ENCODE measurements at regions not wholly inside any gene's neighbourhood (a gene's known extent, or its start where the extent isn't known, plus 50 kb on each side); places are given as distances from the start of the nearest gene placed in this dataset.

DNA sequence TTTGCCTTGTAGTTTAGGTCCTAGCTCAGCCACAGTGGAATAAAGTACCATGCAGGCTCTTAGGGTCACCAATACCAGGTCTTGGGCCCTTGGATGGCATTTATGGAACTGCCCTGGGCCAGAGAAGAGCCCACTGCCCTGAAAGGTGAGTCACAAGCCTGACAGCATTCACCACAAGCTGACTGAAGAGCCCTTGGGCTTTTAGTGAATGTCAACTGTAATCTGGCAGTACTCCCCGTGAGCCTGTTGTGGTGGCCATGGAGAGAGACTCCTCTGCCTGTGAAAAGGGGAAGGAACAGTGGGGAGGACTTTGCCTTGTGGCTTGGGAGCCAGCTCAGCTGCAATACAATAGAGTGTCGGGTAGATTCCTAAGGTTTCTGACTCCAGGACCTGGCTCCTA is 1389.7 kb downstream of the DSC3 start:
- intact Hi-C loops (cut with micrococcal nuclease; ENCODE audit: unreplicated experiment): no loop called here
- no peaks in the 10 kb centered on the region for H3K27me3 ChIP-seq (replicated peaks; ENCODE audit: insufficient read depth, low read depth, low read length, poor library complexity)
- H3K4me1 ChIP-seq (ENCODE audit: insufficient read depth, low read length, poor library complexity, severe bottlenecking): no peaks in the 10 kb centered on the region
- no TSS peak for BruUV-seq (replicated peaks)
- DNase-seq (ENCODE audit: low spot score): no peak
- ChIA-PET CTCF (no interaction called here), POLR2A (ENCODE audit: low non-redundant PET) (no interaction called here)
- H3K36me3 ChIP-seq (ENCODE audit: insufficient read depth, low read length, poor library complexity, severe bottlenecking): no peaks in the 10 kb centered on the region
- TF ChIP-seq, protein P1, sequence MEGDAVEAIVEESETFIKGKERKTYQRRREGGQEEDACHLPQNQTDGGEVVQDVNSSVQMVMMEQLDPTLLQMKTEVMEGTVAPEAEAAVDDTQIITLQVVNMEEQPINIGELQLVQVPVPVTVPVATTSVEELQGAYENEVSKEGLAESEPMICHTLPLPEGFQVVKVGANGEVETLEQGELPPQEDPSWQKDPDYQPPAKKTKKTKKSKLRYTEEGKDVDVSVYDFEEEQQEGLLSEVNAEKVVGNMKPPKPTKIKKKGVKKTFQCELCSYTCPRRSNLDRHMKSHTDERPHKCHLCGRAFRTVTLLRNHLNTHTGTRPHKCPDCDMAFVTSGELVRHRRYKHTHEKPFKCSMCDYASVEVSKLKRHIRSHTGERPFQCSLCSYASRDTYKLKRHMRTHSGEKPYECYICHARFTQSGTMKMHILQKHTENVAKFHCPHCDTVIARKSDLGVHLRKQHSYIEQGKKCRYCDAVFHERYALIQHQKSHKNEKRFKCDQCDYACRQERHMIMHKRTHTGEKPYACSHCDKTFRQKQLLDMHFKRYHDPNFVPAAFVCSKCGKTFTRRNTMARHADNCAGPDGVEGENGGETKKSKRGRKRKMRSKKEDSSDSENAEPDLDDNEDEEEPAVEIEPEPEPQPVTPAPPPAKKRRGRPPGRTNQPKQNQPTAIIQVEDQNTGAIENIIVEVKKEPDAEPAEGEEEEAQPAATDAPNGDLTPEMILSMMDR (conservative IDR thresholded peaks at IDR 0.05; ENCODE audit: low read depth, low read length): no peak
- no peak for TF ChIP-seq EZH2 (IDR thresholded peaks at IDR 0.05; ENCODE audit: borderline replicate concordance, low read depth, low read length, poor library complexity, severe bottlenecking)
- no peaks in the 10 kb centered on the region for H3K9me3 ChIP-seq (ENCODE audit: low read depth, low read length, poor library complexity, severe bottlenecking)
- no peak overlapping the region for H3K4me3 ChIP-seq (ENCODE audit: low read depth, low read length, poor library complexity, severe bottlenecking)
- H3K27ac ChIP-seq (ENCODE audit: low read depth, low read length, poor library complexity, severe bottlenecking): no peak overlapping the region

DNA sequence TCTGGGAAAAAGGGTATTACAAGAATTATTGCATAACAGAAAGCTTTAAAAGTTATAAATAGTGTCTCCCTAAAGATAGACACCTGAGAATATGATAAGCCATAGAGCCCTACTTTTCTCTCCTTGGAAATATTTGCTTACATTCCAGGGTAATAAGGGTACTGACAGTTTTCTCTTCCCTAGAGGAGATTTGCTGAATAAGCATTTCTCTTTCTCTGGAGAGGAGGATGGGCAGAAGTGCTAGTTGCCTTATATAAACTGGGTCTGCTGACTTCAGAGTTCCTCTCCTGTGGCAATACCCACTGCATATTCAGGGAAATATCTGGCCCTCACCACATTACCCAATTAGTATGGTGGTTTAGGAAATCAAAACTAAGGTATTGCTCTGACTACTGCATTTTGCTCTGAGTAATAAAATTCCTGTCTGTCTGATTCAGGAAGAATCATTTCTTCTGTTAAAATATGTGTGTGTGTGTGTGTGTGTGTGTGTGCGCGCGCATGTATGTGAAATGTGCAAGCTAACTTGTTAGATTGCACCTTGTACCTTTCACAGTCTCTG is 1391.3 kb downstream of the DSC3 start:
- Histone ChIP-seq H3K4me3 (ENCODE audit: low read depth, low read length, poor library complexity, severe bottlenecking) (no peak overlapping the region), H3K27ac (ENCODE audit: low read depth, low read length, poor library complexity, severe bottlenecking) (no peak overlapping the region), H3K36me3 (ENCODE audit: insufficient read depth, low read length, poor library complexity, severe bottlenecking) (no peaks in the 10 kb centered on the region), H3K9me3 (ENCODE audit: low read depth, low read length, poor library complexity, severe bottlenecking) (no peaks in the 10 kb centered on the region), H3K27me3 (replicated peaks; ENCODE audit: insufficient read depth, low read depth, low read length, poor library complexity) (no peaks in the 10 kb centered on the region), H3K4me1 (ENCODE audit: insufficient read depth, low read length, poor library complexity, severe bottlenecking) (no peaks in the 10 kb centered on the region)
- intact Hi-C loops (cut with micrococcal nuclease; ENCODE audit: unreplicated experiment): no loop called here
- TF ChIP-seq EZH2 (IDR thresholded peaks at IDR 0.05; ENCODE audit: borderline replicate concordance, low read depth, low read length, poor library complexity, severe bottlenecking): no peak
- TF ChIP-seq, protein P1 (conservative IDR thresholded peaks at IDR 0.05; ENCODE audit: low read depth, low read length): no peak
- ChIA-PET POLR2A (ENCODE audit: low non-redundant PET) (no interaction called here), CTCF (no interaction called here)
- no TSS peak for BruUV-seq (replicated peaks)
- no peak for DNase-seq (ENCODE audit: low spot score)

DNA sequence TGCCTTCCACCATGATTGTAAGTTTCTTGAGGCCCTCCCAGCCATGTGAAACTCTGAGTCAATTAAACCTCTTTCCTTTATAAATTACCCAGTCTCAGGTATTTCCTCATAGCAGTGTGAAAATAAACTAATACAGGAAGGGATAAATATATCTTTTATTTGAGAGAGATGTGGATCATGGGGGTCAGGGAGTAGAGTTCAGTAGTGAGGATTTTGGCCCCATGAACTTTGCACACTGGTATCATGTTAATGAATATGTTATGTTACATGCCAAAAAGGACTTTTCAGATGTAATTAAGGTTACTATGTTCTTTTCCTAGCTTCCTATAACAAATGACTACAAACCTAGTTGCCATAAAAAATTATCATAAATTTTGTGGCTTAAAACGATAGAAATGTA is 1393.7 kb downstream of the DSC3 start:
- Histone ChIP-seq H3K27me3 (replicated peaks; ENCODE audit: insufficient read depth, low read depth, low read length, poor library complexity) (no peaks in the 10 kb centered on the region), H3K4me1 (ENCODE audit: insufficient read depth, low read length, poor library complexity, severe bottlenecking) (no peaks in the 10 kb centered on the region), H3K4me3 (ENCODE audit: low read depth, low read length, poor library complexity, severe bottlenecking) (no peak overlapping the region), H3K36me3 (ENCODE audit: insufficient read depth, low read length, poor library complexity, severe bottlenecking) (no peaks in the 10 kb centered on the region), H3K27ac (ENCODE audit: low read depth, low read length, poor library complexity, severe bottlenecking) (no peak overlapping the region), H3K9me3 (ENCODE audit: low read depth, low read length, poor library complexity, severe bottlenecking) (no peaks in the 10 kb centered on the region)
- TF ChIP-seq, protein P1 (conservative IDR thresholded peaks at IDR 0.05; ENCODE audit: low read depth, low read length): no peak
- no peak for TF ChIP-seq EZH2 (IDR thresholded peaks at IDR 0.05; ENCODE audit: borderline replicate concordance, low read depth, low read length, poor library complexity, severe bottlenecking)
- intact Hi-C loops (cut with micrococcal nuclease; ENCODE audit: unreplicated experiment): no loop called here
- BruUV-seq (replicated peaks): no TSS peak
- ChIA-PET CTCF (no interaction called here), POLR2A (ENCODE audit: low non-redundant PET) (no interaction called here)
- DNase-seq (ENCODE audit: low spot score): no peak

All from A673 (cell line).